ENCODE measurements at regions not wholly inside any gene's neighbourhood (a gene's known extent, or its start where the extent isn't known, plus 50 kb on each side); places are given as distances from the start of the nearest gene placed in this dataset.

GRCh38 chr10:30124704-30125103, 65.3 kb upstream of the JCAD start:
- no peak for DNase-seq (ENCODE audit: extremely low spot score)
- ChIA-PET CTCF (no interaction called here), POLR2A (no interaction called here)
- TF ChIP-seq PKNOX1 (IDR thresholded peaks at IDR 0.05): no peak
- TF ChIP-seq FOXK2 (IDR thresholded peaks at IDR 0.05): no peak
- no peak for TF ChIP-seq FOXA1 (IDR thresholded peaks at IDR 0.05)
- no peak for TF ChIP-seq ARNT (IDR thresholded peaks at IDR 0.05)
- no peak for TF ChIP-seq LEF1 (IDR thresholded peaks at IDR 0.05; ENCODE audit: borderline replicate concordance)
- TF ChIP-seq FOXM1 (IDR thresholded peaks at IDR 0.05; ENCODE audit: borderline replicate concordance): no peak
- no peak for TF ChIP-seq ELF4 (IDR thresholded peaks at IDR 0.05)
- no peak for TF ChIP-seq CTBP1 (IDR thresholded peaks at IDR 0.05; ENCODE audit: borderline replicate concordance)
- TF ChIP-seq TARDBP (IDR thresholded peaks at IDR 0.05): no peak
- no peak for TF ChIP-seq SP1 (IDR thresholded peaks at IDR 0.05)
- no peak for TF ChIP-seq ZNF384 (IDR thresholded peaks at IDR 0.05)

GRCh38 chr10:30121401-30121800, 62.0 kb upstream of the JCAD start:
- ChIA-PET CTCF (no interaction called here), POLR2A (no interaction called here)
- DNase-seq (ENCODE audit: extremely low spot score): no peak
- no peak for TF ChIP-seq CTBP1 (IDR thresholded peaks at IDR 0.05; ENCODE audit: borderline replicate concordance)
- TF ChIP-seq HDGF (IDR thresholded peaks at IDR 0.05; ENCODE audit: borderline replicate concordance): no peak
- TF ChIP-seq FOXK2 (IDR thresholded peaks at IDR 0.05): no peak
- no peak for TF ChIP-seq ZNF384 (IDR thresholded peaks at IDR 0.05)
- TF ChIP-seq SUZ12 (IDR thresholded peaks at IDR 0.05): no peak
- TF ChIP-seq TARDBP (IDR thresholded peaks at IDR 0.05): no peak
- no peak for TF ChIP-seq ARNT (IDR thresholded peaks at IDR 0.05)
- no peak for TF ChIP-seq SP1 (IDR thresholded peaks at IDR 0.05)
- TF ChIP-seq PKNOX1 (IDR thresholded peaks at IDR 0.05): no peak
- no peak for TF ChIP-seq ELF4 (IDR thresholded peaks at IDR 0.05)
- no peak for TF ChIP-seq NFRKB (IDR thresholded peaks at IDR 0.05)
- no peak for TF ChIP-seq L3MBTL2 (conservative IDR thresholded peaks at IDR 0.05)
- no peak for TF ChIP-seq FOXA1 (IDR thresholded peaks at IDR 0.05)
- no peak for TF ChIP-seq FOXM1 (IDR thresholded peaks at IDR 0.05; ENCODE audit: borderline replicate concordance)
- no peak for TF ChIP-seq LEF1 (IDR thresholded peaks at IDR 0.05; ENCODE audit: borderline replicate concordance)
- TF ChIP-seq BHLHE40 (IDR thresholded peaks at IDR 0.05; ENCODE audit: borderline replicate concordance): no peak

- ChIA-PET POLR2A (no interaction called here), CTCF (no interaction called here)
- no peak for TF ChIP-seq CTBP1 (IDR thresholded peaks at IDR 0.05; ENCODE audit: borderline replicate concordance)
- TF ChIP-seq NFRKB (IDR thresholded peaks at IDR 0.05): no peak
- TF ChIP-seq ARNT (IDR thresholded peaks at IDR 0.05): no peak
- TF ChIP-seq HDGF (IDR thresholded peaks at IDR 0.05; ENCODE audit: borderline replicate concordance): no peak
- no peak for TF ChIP-seq SUZ12 (IDR thresholded peaks at IDR 0.05)
- TF ChIP-seq SP1 (IDR thresholded peaks at IDR 0.05): no peak
- TF ChIP-seq BHLHE40 (IDR thresholded peaks at IDR 0.05; ENCODE audit: borderline replicate concordance): no peak
- TF ChIP-seq PKNOX1 (IDR thresholded peaks at IDR 0.05): no peak
- no peak for TF ChIP-seq ZNF384 (IDR thresholded peaks at IDR 0.05)
- no peak for TF ChIP-seq FOXK2 (IDR thresholded peaks at IDR 0.05)
- TF ChIP-seq FOXA1 (IDR thresholded peaks at IDR 0.05): no peak
- no peak for TF ChIP-seq ELF4 (IDR thresholded peaks at IDR 0.05)
- TF ChIP-seq L3MBTL2 (conservative IDR thresholded peaks at IDR 0.05): no peak
- no peak for TF ChIP-seq LEF1 (IDR thresholded peaks at IDR 0.05; ENCODE audit: borderline replicate concordance)
- TF ChIP-seq TARDBP (IDR thresholded peaks at IDR 0.05): no peak
- no peak for TF ChIP-seq FOXM1 (IDR thresholded peaks at IDR 0.05; ENCODE audit: borderline replicate concordance)
- no peak for DNase-seq (ENCODE audit: extremely low spot score)
These were observed 59.2 kb upstream of the JCAD start for GRCh38 chr10:30118590-30118989.

GRCh38 chr10:30117812-30118501, 58.6 kb upstream of the JCAD start:
- TF ChIP-seq FOXK2 (IDR thresholded peaks at IDR 0.05): no peak
- TF ChIP-seq FOXA1 (IDR thresholded peaks at IDR 0.05): no peak
- TF ChIP-seq ELF4 (IDR thresholded peaks at IDR 0.05): no peak
- no peak for TF ChIP-seq FOXM1 (IDR thresholded peaks at IDR 0.05; ENCODE audit: borderline replicate concordance)
- no peak for TF ChIP-seq NFRKB (IDR thresholded peaks at IDR 0.05)
- no peak for TF ChIP-seq CTBP1 (IDR thresholded peaks at IDR 0.05; ENCODE audit: borderline replicate concordance)
- no peak for TF ChIP-seq BHLHE40 (IDR thresholded peaks at IDR 0.05; ENCODE audit: borderline replicate concordance)
- TF ChIP-seq TARDBP (IDR thresholded peaks at IDR 0.05): no peak
- TF ChIP-seq PKNOX1 (IDR thresholded peaks at IDR 0.05): no peak
- no peak for TF ChIP-seq ZNF384 (IDR thresholded peaks at IDR 0.05)
- TF ChIP-seq HDGF (IDR thresholded peaks at IDR 0.05; ENCODE audit: borderline replicate concordance): no peak
- TF ChIP-seq LEF1 (IDR thresholded peaks at IDR 0.05; ENCODE audit: borderline replicate concordance): no peak
- TF ChIP-seq SUZ12 (IDR thresholded peaks at IDR 0.05): no peak
- TF ChIP-seq SP1 (IDR thresholded peaks at IDR 0.05): no peak
- TF ChIP-seq ARNT (IDR thresholded peaks at IDR 0.05): no peak
- TF ChIP-seq L3MBTL2 (conservative IDR thresholded peaks at IDR 0.05): no peak
- POLR2A ChIA-PET: no interaction called here
- CTCF ChIA-PET: no interaction called here
- DNase-seq (ENCODE audit: extremely low spot score): no peak

GRCh38 chr10:30116041-30116491, 56.7 kb upstream of the JCAD start:
- DNase-seq (ENCODE audit: extremely low spot score): no peak
- ChIA-PET CTCF (no interaction called here), POLR2A (no interaction called here)
- TF ChIP-seq ELF4 (IDR thresholded peaks at IDR 0.05) (no peak), PKNOX1 (IDR thresholded peaks at IDR 0.05) (peak; percentile 59; the same call in 1 of the 2 replicates), TARDBP (IDR thresholded peaks at IDR 0.05) (no peak)
